Stimulated activated CD8-positive, alpha-beta memory T cell treated with anti-CD3 and anti-CD28 coated beads, Interleukin-15, amount 100 ng/mL, for 24 hours (primary cell): ENCODE measurements at regions not wholly inside any gene's neighbourhood (a gene's known extent, or its start where the extent isn't known, plus 50 kb on each side); places are given as distances from the start of the nearest gene placed in this dataset.
"Not testable (repeated sequence)": the region's sequence is repeated elsewhere in the genome, so short reads cannot be mapped to it uniquely, and the experiment has no call there.

Source experiments
- DNase-seq: peaks from one replicate; pipeline ENCODE4 v3.0.0-alpha.2; 2020; ENCODE audit warnings: low read depth

DNA sequence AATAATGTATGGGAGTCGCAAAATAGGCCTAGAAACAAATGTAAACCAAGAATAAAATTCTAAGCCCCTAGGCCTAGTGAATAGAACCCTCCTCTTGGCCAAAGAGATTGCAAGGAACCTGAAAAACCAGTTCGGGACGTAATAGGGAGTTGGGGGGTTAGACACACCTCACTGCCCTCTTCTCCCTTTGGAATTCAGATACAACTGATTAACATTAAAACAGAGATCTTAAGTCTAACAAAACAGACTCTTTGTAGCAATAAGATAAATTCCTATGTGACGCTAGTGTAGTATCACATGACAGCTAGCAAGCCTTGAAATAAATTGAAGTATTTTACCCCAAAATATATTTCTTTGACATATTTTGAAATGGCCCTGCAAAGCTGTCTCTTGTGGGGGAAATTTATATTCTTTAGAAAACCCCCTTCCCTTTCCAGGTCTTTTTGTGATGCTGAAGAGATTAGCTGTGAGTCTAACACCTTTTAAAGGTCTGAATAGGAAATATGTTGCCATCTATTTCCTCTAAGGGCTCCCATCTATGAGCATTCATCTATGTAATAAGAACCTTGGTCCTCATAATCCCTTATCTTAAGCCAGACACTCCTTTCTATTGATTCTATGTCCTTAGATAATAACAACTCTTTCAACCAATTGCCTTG is 623.4 kb upstream of the NRG3 start:
- no peak for DNase-seq

DNA sequence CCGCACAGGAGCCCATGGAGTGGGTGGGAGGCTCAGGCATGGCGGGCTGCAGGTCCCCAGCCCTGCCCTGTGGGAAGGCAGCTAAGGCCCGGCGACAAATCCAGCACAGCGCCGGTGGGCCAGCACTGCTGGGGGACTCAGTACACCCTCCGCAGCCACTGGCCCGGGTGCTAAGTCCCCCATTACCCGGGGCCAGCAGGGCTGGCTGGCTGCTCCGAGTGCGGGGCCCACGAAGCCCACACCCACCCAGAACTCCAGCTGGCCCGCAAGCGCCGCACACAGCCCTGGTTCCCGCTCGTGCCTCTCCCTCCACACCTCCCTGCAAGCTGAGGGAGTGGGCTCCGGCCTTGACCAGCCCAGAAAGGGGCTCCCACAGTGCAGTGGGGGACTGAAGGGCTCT is 610.0 kb upstream of the NRG3 start:
- not testable (repeated sequence) for DNase-seq

DNA sequence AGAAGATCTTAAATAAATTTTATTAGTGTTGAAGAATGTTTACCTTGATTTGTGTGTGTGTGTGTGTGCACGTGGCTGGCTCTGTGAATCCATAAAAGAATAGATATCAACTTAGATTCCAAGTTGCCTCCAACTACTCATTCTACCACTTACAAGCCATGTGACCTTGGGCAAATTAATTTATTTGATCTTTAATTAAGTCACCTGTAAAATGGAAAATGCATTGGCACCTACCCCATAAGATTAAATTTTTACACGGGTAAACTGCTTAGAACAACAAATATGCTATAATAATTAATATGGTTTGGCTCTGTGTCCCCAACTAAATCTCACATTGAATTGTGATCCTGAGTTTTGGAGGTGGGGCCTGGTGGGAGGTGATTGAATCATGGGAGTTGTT is 604.9 kb upstream of the NRG3 start:
- no peak for DNase-seq

DNA sequence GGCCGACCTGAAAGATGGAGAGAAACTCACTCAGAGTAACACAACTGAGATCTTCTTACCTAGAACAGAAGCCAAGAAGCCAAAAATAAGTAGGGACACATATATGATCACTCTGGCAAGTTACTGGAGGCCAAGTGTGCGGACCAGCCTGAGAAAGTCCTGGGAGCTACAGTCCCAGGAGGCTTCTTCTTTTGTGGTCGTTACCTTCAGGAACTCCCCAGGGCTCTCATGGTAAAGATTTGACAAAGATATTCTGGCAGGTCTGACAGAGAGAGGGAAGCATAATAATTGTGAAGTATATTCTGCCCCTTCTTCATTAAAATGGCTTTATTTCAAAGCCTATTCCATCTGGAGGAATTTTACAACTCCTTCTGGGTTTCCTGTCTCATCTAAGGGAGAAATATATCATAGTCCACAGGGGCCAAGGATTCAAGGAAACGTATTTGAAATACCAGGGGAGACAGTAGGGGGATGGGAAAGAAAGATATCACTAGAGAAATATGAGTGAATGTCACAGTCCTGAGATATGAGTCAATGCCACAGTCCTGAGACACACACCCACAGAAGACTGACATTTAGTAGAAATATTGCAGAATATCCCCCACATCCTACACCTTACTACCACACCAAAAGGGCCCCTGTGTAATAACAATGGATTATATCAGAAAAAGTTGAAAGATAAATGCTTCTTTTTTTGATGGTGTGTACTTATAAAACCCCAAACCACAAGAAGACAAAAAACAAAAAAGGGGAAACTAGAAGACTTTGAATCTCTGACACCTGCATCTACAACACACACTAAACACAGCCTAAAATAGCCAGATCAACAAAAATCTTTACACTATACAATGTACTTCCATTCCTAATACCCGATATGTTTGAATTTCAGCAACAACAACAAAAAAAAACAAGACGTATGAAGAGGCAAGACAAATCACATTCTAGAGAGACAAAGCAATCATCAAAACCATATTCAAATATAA is 594.2 kb upstream of the NRG3 start:
- no peak for DNase-seq

DNA sequence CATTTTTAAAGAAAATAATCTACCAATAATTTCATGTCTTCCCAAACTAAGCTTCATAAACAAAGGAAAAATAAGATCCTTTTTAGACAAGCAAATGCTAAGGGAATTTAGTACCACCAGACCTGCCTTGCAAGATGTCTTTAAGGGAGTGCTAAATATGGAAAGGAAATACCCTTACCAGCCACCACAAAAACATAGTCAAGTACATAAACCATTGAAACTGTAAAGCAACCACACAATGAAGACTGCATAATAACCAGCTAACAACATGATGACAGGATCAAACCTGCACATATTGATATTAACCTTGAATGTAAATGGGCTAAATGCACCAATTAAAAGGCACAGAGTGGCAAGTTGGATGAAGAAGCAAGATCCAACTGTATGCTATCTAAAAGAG is 586.5 kb upstream of the NRG3 start:
- no peak for DNase-seq

DNA sequence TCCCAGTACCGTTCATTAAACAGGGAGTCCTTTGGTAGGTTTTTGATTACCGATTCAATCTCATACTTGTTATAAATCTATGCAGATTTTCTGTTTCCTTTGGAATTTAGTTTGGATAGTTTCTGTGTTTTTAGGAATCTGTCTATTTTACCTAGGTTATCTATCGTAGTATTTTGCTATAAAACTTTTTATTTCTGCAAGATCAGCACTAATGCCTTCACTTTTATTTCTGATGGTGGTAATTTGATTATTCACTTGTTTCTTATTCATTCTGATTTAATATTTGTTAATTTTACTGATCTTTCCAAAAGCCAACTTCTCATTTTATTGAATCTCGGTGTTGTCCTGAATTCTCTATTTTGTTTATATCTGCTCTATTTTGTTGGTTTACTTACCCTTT is 577.7 kb upstream of the NRG3 start:
- DNase-seq, result no peak

DNA sequence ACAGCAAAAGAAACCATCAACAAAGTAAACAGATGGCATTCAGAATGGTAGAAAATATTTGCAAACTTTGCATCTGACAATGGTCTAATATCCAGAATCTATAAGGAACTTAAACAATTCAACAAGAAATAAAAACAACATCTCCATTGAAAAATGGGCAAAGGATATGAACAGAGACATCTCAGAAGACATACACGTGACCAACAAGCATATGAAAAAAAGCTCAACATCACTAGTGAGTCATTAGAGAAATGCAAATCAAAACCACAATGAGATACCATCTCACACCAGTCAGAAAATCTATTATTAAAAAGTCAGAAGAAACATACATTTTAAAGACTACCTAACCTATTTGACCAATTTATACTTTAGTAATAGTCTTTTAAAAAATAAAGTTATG is 571.3 kb upstream of the NRG3 start:
- no peak for DNase-seq

DNA sequence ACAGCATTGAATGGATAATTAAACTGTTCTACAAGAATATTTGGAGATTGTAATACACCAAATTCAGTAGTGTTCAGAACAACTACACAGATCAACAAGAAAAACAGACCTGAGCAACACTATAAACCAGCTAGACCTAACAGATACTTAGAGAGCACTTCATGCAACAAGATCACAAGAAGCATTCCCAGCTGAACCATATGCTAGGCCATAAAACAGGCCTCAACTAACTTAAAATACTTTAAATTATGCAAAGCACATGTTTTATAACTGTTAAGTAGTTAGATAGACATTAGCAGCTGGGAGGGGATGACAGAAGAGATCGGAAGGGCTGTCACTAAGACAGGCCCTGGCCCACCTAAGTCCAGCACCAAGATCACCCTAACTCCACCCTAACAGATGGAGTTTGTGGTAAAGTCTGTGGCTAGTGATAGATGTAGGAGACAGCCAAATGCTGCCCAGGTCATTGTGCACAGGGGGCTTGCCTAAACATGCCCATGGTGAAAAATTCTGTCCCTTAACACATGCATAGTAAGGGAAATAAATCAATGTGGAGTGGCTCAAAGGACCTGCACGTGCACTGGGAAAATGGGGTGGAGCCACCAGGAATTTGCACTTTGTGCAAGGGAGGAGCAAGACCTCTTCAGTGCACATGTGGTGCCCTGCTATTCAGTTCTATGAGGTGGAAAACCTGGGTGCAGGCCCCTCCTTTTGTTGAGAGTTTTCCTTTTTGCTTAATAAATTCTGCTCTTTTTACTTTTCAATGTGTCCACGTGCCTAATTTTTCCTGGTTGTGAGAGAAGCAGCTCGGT is 567.8 kb upstream of the NRG3 start:
- DNase-seq, result no peak

DNA sequence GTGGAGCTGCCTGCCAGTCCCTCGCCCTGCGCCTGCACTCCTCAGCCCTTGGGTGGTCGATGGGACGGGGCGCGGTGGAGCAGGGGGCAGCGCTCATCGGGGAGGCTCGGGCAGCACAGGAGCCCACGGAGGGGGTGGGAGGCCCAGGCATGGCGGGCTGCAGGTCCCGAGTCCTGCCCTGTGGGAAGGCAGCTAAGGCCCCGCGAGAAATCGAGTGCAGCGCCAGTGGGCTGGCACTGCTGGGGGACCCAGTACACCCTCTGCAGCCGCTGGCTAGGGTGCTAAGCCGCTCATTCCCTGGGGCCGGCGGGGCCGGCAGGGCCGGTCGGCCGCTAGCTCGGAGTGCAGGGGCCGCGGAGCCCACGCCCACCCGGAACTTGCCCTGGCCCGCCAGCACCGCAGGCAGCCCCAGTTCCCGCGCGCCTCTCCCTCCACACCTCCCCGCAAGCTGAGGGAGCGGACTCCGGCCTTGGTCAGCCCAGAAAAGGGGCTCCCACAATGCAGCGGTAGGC is 565.9 kb upstream of the NRG3 start:
- DNase-seq, result no peak

DNA sequence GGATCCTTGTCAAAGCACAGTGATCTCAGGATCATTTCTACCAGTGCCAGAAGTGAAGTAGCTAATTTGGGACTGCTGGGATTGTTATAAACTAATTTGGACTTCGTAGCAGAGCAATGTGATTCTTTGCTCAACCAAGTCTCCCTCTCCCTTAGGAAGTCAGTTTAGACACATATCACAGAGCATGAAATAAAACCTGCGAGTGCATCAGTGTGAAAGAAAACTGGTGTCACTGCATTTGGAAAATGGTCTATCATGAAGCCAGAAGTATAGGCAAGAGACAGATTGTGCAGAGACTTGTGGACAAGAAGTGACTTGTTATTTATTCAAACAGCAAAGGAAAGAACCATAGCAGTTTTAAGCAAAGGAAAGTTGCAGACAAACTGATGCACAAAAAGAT is 560.5 kb upstream of the NRG3 start:
- DNase-seq, result no peak

DNA sequence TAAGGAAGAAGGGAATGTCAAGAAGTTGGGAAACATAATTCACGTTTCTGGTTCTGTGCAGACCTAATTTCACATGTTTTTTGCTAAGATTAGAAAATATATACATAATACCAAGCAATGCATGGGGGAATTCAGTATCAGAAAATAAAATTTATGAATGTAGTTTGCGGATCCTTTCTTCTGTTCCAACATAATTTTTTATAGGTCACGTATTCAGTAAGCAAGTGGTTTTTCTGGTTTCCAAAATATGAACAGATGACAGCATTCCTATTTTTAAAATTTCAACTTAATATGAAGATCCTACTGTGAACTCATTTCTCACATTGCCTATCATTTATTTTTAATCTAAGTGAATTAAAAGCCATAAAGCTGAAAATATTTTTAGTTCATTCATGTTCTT is 560.0 kb upstream of the NRG3 start:
- DNase-seq, result no peak

DNA sequence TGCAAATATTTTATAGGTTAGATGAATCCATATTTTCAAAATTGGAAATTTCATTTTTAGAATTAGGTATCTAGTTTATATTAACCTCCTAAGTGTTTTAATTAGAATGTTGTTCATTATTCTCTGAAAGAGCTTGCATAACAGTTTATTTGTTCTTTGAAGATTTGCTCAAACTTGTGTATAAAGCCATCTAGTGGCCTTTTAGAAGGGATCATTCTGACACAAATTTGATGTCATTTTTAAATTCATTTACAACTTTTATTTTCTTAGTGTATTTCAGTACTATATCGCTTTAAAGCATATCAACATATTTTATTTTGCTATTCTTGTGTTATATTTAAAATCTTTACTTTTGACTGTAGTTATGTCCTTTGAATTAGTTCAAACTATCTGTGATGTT is 527.0 kb upstream of the NRG3 start:
- DNase-seq, result no peak

DNA sequence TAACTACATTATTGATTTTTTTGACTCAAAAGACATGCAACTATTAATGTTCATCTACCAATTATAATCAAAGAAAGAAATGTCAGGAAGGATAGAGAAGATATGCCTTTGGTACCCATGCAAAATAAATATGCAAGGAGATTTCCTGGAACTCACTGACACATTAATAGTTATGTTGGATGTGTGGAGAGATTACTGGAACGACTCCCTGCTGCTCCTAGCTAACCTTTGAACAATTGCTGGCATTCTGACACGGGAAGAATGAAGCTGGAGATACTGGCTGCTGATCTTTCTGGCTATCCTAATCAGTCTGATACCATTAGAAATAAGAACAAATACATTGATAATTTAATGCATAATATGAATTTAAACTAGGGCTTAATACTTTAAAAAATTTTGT is 507.9 kb upstream of the NRG3 start:
- DNase-seq, result no peak

DNA sequence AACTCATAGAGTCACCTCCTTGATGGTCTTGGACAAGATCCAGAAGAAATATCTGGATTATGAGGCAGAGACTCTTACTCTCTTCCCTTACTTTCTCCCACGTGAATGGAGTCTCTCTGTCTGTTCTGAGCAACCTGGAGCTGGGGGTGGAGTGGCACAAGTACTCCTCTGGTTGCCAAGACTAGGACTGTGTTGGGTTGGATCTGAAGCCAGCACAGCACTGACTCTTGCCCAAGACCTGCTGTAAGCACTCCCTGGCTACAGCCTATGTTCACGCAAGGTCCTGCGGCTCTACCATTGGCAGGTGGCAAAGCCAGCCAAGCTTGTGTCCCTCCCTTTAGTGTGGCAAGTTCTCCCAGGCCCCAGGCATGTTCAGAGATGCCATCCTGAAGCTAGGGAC is 488.2 kb upstream of the NRG3 start:
- no peak for DNase-seq

DNA sequence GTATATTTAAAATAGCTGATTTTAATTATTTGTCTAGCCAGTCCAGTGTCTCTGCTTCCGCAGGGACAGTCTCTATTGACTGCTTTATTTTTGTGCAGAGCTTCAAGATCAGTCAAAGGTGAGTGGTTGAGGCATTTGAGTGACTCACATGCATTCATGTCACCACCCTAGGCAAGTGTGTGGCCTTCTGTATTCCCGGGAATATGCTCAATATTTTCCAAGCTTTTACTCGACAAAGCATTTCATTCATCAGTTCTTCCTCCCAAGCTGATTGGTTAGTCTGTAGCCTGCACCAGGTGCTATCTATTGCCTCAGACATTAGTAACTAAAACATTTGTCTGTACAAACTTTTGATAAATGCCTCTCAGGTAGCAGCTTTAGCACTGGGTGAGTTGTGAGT is 471.5 kb upstream of the NRG3 start:
- no peak for DNase-seq

DNA sequence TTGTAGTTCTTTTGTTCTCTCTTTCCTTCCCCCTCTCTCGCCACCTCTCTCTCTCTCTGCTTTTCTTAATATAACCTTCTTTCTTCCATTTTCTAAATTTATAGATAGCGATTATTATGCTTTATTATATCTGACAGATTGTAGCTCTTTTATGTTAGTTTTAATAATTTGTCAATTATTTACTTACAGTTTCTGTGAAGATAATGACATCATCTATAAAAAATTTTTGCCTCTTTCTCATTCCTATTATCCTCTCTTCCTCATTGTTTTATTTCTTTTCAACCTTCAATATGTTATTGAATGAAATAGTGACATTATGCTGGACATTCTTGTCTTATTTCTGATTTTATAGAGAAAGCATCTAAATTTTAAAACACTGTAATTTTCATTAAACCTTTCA is 469.6 kb upstream of the NRG3 start:
- no peak for DNase-seq

DNA sequence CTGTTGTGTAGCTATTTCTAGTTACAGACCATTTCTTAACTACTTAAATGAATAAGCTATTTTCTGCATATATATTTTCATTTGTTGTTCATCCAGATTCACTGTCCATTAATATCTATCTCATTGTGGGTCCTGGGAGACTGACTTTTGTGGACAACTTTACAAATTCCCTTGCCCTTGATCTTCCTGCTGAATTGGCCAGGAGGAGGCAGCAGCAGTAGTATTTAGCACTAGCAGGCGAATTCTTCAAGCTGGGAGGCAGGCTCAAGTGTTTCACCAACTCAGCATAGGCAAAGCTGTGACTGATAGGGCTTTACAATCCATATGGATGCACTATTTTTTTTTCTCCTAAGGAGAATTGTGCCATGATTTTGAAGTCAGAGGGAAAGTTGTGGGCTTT is 461.0 kb upstream of the NRG3 start:
- DNase-seq, result no peak

DNA sequence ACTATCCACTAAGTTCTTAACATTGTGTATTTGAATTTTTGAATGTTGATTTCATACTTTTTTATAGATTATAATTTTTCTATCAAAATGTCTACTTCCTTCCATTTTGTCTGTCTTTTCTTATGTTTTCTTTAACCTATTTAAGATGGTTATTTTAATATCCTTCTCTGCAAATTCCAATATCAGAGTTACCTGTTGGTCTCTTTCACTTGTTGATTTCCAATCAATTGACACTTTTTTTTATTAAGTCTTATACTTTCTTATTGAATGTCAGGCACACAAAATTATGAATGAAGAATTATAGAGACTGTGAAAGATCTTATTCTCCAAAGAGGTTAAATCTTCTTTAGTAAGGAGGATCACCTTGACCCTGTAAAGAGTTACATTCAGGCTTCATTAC is 448.3 kb upstream of the NRG3 start:
- DNase-seq, result no peak

DNA sequence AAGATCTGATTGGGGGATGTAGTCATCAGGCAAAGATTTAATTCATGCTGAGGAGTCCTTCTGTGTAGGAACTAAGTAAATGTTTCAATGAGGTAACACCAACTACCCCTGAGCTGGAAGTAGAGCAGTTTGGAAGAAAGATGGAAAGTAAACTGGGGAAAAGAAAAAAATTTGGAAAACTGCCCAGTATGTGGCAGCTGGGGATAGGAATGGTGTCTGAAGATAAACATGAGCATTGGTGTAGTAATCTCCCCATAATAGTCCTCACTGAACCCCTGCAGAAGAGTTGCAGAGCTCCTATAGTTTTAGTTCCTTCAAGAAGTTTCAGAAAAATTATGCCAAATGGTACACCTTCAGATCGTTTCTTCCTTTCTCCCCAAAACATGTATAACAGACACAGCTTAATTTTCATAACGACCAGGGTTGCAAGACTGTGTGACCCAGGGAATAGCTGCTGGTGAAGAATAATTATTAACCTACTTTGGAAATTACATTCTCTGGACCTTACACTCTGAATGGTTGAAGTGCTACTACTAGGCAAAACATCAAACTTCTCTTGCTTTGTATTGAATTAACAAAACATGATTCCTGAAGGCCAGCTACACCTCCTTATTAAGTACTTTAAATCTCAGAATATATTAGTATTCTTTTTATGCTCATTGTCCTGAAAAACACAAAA is 446.4 kb upstream of the NRG3 start:
- DNase-seq, result no peak

DNA sequence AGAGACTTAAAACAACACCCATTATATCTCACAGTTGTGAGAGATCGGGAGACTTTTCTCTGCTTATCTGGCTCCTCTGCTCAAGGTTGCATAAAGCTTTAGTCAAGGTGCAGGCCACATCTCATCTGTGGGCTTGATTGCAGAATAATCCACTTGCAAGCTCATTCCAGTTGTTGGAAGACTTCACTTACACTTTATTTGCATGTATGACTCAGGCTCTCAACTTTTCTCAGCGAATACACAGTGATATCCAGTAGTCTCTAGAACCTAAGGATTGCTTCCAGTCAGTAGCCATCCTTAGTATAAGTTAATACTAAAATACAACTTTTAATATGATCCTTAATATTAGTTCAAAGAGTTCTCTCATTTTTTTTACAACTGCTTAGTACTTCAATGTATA is 435.5 kb upstream of the NRG3 start:
- DNase-seq, result no peak

DNA sequence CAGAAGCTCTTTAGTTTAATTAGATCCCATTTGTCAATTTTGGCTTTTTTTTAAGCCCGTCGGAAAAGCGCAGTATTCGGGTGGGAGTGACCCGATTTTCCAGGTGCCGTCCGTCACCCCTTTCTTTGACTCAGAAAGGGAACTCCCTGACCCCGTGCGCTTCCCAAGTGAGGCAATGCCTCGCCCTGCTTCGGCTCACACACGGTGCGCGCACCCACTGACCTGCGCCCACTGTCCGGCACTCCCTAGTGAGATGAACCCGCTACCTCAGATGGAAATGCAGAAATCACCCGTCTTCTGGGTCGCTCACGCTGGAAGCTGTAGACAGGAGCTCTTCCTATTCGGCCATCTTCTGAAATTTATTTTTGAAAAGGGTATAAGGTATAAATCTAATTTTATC is 433.4 kb upstream of the NRG3 start:
- not testable (repeated sequence) for DNase-seq
